ENCODE measurements at regions not wholly inside any gene's neighbourhood (a gene's known extent, or its start where the extent isn't known, plus 50 kb on each side); places are given as distances from the start of the nearest gene placed in this dataset.

DNA sequence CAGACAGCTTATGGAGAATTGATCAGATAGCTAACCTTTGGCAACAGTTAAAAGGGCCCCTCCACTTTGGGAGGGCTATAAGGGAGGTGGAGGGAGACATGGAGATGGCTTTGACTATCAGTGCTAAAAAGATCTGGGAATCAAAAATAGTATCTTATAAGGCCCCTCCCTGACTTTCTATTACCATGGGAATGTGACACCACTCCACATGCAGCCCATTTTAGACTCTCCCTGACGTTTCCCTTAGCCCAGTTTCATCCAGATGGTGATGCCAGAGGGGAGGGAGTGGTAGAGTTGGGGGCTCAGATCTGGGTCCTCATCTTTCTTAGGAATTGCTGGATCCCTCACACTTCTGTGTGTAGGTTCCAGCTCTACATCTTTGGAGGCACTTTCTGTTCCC is 200.0 kb upstream of the DTNBP1 start (continued):
- no peak for TF ChIP-seq ZNF645 (tag by site-specific recombination; IDR thresholded peaks at IDR 0.05)
- no peak for TF ChIP-seq ZNF132 (tag by site-specific recombination; IDR thresholded peaks at IDR 0.05; ENCODE audit: borderline replicate concordance)
- TF ChIP-seq GLI2 (tag by site-specific recombination; IDR thresholded peaks at IDR 0.05; ENCODE audit: borderline replicate concordance, low read depth), result no peak
- TF ChIP-seq ZNF239 (tag by site-specific recombination; IDR thresholded peaks at IDR 0.05), result no peak
- TF ChIP-seq ZBTB6 (tag by site-specific recombination; IDR thresholded peaks at IDR 0.05), result no peak
- TF ChIP-seq, protein P1, sequence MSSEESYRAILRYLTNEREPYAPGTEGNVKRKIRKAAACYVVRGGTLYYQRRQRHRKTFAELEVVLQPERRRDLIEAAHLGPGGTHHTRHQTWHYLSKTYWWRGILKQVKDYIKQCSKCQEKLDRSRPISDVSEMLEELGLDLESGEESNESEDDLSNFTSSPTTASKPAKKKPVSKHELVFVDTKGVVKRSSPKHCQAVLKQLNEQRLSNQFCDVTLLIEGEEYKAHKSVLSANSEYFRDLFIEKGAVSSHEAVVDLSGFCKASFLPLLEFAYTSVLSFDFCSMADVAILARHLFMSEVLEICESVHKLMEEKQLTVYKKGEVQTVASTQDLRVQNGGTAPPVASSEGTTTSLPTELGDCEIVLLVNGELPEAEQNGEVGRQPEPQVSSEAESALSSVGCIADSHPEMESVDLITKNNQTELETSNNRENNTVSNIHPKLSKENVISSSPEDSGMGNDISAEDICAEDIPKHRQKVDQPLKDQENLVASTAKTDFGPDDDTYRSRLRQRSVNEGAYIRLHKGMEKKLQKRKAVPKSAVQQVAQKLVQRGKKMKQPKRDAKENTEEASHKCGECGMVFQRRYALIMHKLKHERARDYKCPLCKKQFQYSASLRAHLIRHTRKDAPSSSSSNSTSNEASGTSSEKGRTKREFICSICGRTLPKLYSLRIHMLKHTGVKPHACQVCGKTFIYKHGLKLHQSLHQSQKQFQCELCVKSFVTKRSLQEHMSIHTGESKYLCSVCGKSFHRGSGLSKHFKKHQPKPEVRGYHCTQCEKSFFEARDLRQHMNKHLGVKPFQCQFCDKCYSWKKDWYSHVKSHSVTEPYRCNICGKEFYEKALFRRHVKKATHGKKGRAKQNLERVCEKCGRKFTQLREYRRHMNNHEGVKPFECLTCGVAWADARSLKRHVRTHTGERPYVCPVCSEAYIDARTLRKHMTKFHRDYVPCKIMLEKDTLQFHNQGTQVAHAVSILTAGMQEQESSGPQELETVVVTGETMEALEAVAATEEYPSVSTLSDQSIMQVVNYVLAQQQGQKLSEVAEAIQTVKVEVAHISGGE (tag by site-specific recombination; conservative IDR thresholded peaks at IDR 0.05; ENCODE audit: low read depth), result no peak

DNA sequence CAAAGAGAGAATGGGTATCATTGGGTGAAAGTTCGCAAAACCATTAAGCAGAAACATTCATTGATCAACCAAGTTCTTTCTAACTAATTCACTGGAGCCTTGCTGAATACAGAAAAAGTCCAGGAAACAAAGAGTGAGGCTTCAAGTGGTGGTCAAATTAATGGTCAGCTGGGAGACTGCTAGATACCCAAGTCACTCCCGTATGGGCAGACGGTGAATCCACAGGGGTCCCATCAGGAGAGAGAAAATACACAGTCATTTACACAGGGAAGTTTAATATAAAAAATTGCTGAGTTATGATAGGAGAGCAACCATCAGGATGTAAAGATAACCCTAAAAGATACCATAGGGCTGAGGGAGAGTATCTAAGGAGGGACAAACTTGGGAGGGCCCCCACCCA is 198.7 kb upstream of the DTNBP1 start:
- no peaks in the 10 kb centered on the region for H3K36me3 ChIP-seq (ENCODE audit: control insufficient read depth in 2 of 2, insufficient read depth in 1 of 2, low read length in 2 of 2)
- ChIA-PET CTCF (no interaction called here), POLR2A (no interaction called here)
- H3K4me3 ChIP-seq (ENCODE audit: low read depth, low read length), result no peak overlapping the region
- H3K4me1 ChIP-seq (ENCODE audit: control insufficient read depth, insufficient read depth, low read length), result no peaks in the 10 kb centered on the region
- H3K27ac ChIP-seq (ENCODE audit: extremely low read depth, low read depth, low read length), result no peak overlapping the region
- no peaks in the 10 kb centered on the region for H3K9me3 ChIP-seq (ENCODE audit: control insufficient read depth, insufficient read depth, low read depth, low read length)
- TF ChIP-seq ZBTB1 (tag by site-specific recombination; IDR thresholded peaks at IDR 0.05), result no peak
- no peak for TF ChIP-seq ZNF202 (tag by site-specific recombination; IDR thresholded peaks at IDR 0.05; ENCODE audit: borderline replicate concordance)
- no peak for TF ChIP-seq ZNF670 (tag by site-specific recombination; IDR thresholded peaks at IDR 0.05; ENCODE audit: low read depth)
- TF ChIP-seq ZNF335 (tag by site-specific recombination; conservative IDR thresholded peaks at IDR 0.05), result no peak
- TF ChIP-seq GLIS1 (tag by site-specific recombination; IDR thresholded peaks at IDR 0.05), result no peak
- TF ChIP-seq ZNF221 (tag by site-specific recombination; IDR thresholded peaks at IDR 0.05; ENCODE audit: borderline replicate concordance), result no peak
- TF ChIP-seq ZFHX2 (tag by site-specific recombination; conservative IDR thresholded peaks at IDR 0.05), result no peak
- TF ChIP-seq ZFP37 (tag by site-specific recombination; IDR thresholded peaks at IDR 0.05), result no peak
- no peak for TF ChIP-seq BCL11B (tag by site-specific recombination; IDR thresholded peaks at IDR 0.05; ENCODE audit: low read depth)
- TF ChIP-seq ZNF558 (tag by site-specific recombination; IDR thresholded peaks at IDR 0.05), result no peak
- TF ChIP-seq ZXDB (tag by site-specific recombination; IDR thresholded peaks at IDR 0.05), result no peak
- TF ChIP-seq OSR2 (tag by site-specific recombination; IDR thresholded peaks at IDR 0.05), result no peak
- no peak for TF ChIP-seq ZNF132 (tag by site-specific recombination; IDR thresholded peaks at IDR 0.05; ENCODE audit: borderline replicate concordance)
- no peak for TF ChIP-seq ZNF548 (tag by site-specific recombination; IDR thresholded peaks at IDR 0.05)
- TF ChIP-seq ZNF19 (tag by site-specific recombination; IDR thresholded peaks at IDR 0.05; ENCODE audit: low read depth), result no peak
- no peak for TF ChIP-seq ZNF707 (tag by site-specific recombination; IDR thresholded peaks at IDR 0.05)
